ENCODE measurements at regions not wholly inside any gene's neighbourhood (a gene's known extent, or its start where the extent isn't known, plus 50 kb on each side); places are given as distances from the start of the nearest gene placed in this dataset.

DNA sequence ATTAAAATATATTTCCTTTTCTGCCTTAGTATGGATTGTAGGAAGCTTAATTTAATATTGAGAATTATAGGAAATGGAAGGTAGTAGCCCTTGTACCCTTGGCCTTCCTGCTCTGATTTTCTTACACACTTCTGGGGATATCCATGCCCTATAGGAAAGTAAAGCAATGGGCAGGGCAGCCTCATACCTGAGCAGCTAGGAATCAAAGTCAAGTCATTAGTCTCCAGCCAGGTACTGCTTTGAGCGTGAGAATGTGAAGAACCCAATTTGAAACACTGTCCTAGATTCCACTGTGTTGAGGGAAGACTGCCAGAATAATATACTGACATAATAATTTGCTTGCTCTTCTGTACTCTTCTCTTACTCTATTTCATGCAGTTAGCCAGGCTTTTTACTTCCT, 51.0 kb upstream of the L3MBTL3 start:
- no peak for DNase-seq (ENCODE audit: low read depth)
- no peaks in the 10 kb centered on the region for H3K27me3 ChIP-seq (ENCODE audit: control insufficient read depth, insufficient read depth, low read length)

DNA sequence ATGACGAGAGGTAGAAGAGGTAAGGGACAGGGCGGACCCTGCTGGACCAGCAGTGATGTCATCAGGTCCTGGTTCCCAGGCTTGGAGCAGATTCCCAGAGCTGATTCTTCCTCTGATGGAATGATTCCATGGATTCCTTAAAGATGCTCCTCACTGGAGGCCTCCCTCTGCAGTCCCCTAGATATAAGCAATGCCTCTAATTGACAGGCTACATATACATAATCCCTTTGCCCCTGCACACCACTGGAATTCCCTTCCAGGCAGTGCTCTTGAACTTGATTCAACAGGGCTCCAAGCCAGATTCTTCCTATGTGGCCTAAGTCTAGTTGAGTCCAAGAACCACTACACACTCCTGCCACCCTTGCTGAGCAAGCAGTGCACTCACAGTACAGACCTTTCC, 52.3 kb upstream of the L3MBTL3 start:
- no peak for DNase-seq (ENCODE audit: low read depth)
- no peak overlapping the region for H3K4me3 ChIP-seq (ENCODE audit: low read depth, low read length)
- H3K36me3 ChIP-seq (ENCODE audit: control insufficient read depth, insufficient read depth, low read length) = no peaks in the 10 kb centered on the region
- no peaks in the 10 kb centered on the region for H3K27me3 ChIP-seq (ENCODE audit: control insufficient read depth, insufficient read depth, low read length)
- TF ChIP-seq, protein P1, sequence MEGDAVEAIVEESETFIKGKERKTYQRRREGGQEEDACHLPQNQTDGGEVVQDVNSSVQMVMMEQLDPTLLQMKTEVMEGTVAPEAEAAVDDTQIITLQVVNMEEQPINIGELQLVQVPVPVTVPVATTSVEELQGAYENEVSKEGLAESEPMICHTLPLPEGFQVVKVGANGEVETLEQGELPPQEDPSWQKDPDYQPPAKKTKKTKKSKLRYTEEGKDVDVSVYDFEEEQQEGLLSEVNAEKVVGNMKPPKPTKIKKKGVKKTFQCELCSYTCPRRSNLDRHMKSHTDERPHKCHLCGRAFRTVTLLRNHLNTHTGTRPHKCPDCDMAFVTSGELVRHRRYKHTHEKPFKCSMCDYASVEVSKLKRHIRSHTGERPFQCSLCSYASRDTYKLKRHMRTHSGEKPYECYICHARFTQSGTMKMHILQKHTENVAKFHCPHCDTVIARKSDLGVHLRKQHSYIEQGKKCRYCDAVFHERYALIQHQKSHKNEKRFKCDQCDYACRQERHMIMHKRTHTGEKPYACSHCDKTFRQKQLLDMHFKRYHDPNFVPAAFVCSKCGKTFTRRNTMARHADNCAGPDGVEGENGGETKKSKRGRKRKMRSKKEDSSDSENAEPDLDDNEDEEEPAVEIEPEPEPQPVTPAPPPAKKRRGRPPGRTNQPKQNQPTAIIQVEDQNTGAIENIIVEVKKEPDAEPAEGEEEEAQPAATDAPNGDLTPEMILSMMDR (IDR thresholded peaks at IDR 0.05; ENCODE audit: insufficient read depth, low read length, poor library complexity, severe bottlenecking) = no peak

More for the DNA sequence above, 51.0 kb upstream of the L3MBTL3 start:
- Histone ChIP-seq H3K36me3 (ENCODE audit: control insufficient read depth, insufficient read depth, low read length) (no peaks in the 10 kb centered on the region), H3K4me3 (ENCODE audit: low read depth, low read length) (no peak overlapping the region)
- TF ChIP-seq, protein P1 (IDR thresholded peaks at IDR 0.05; ENCODE audit: insufficient read depth, low read length, poor library complexity, severe bottlenecking) = no peak

DNA sequence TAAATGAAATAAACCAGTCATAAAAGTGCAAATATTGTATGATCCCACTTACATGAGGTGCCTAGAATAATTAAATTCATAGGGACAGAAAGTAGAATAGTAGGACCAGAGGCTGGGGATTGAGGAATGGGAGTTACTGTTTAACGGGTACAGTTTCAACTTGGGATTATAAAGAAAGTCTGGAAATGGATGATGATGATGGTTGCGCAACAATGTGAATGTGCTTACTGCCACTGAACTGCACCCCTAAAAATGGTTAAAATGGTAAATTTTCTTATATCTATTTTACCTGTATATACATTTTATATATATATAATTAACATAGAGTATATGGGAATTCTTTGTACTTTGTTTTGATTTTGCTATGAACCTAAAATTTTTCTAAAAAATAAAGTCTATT, 53.3 kb upstream of the L3MBTL3 start:
- no peak for DNase-seq (ENCODE audit: low read depth)
- no peak overlapping the region for H3K4me3 ChIP-seq (ENCODE audit: low read depth, low read length)
- no peaks in the 10 kb centered on the region for H3K36me3 ChIP-seq (ENCODE audit: control insufficient read depth, insufficient read depth, low read length)
- no peaks in the 10 kb centered on the region for H3K27me3 ChIP-seq (ENCODE audit: control insufficient read depth, insufficient read depth, low read length)
- TF ChIP-seq, protein P1 (IDR thresholded peaks at IDR 0.05; ENCODE audit: insufficient read depth, low read length, poor library complexity, severe bottlenecking) = no peak

DNA sequence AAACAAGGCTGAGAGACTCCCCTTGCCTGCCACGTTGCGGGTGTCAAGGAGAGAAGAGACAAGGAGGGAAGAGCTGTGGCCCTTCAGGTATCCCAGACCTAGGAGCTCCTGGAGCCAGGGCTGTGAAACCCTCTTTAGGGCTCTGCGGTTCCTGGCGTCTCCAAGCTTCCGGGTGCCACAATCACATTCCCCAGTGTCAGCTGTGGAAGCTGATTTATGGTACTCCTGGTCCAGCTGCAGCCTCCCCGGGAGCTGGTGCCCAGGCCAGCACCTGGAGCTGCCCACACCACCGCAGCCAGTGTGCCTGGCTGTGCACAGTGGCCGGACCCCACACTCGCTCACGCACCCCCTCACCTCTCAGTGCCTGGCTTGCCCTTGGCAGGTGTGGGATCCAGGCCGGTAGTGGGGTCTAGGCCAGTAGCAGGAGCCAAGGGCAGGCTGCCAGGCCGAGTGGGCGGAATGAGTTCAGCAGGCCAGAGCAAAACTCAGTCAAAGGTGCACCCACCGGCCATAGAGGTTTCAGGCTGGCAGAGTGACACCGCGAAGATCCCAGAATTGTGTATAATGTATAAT, 58.9 kb upstream of the L3MBTL3 start:
- H3K27me3 ChIP-seq (ENCODE audit: control insufficient read depth, insufficient read depth, low read length) = no peaks in the 10 kb centered on the region
- no peak for DNase-seq (ENCODE audit: low read depth)
- no peak overlapping the region for H3K4me3 ChIP-seq (ENCODE audit: low read depth, low read length)
- TF ChIP-seq, protein P1 (IDR thresholded peaks at IDR 0.05; ENCODE audit: insufficient read depth, low read length, poor library complexity, severe bottlenecking) = no peak
- H3K36me3 ChIP-seq (ENCODE audit: control insufficient read depth, insufficient read depth, low read length) = no peaks in the 10 kb centered on the region

DNA sequence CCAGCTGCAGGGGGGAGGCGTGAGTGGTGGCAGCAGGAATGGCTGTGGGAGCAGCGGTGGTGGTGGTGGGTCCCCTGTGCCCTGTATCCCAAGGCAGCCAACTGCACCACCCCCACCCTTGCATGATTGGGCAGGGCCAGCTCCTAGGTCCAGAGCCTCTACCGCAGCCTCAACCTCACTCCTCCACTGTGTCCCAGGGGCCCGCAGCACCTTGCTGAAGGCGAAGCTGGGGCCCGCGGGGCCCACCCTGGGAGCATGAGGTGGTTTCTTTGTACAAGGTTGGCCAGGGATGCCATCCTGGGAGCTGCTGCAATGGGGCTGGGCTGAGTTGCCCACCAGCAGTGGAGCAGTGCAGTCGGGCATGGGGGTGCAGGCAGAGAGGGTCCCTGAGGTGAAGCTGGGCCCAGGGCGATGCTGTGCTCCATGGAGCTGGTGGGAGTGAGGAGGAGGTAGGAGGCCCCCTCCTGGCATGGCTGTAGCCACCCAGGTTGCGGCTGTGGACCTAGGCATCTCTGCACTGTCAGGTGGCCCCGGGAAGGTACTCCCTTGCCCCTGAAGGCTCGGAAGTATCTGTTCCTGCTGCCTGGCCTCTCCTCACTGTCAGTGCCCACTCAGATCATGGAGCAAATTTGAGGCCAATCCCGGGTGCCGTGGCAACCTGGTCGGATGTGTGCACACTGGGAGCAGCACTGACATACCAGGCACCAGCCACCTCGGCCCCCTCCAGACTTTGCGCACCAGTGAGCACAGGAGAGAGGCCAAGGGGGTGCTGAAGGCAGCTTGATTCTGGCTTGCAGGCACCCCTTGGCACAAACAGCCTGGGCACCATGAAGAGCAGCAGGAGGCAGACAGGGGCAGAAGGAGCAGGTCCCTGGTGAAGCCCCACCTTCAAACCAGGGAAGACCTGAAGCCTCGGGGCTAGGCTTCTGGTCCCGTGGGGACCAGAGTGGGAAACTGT, 60.2 kb upstream of the L3MBTL3 start:
- H3K27me3 ChIP-seq (ENCODE audit: control insufficient read depth, insufficient read depth, low read length) = no peaks in the 10 kb centered on the region
- TF ChIP-seq, protein P1 (IDR thresholded peaks at IDR 0.05; ENCODE audit: insufficient read depth, low read length, poor library complexity, severe bottlenecking) = no peak
- no peak overlapping the region for H3K4me3 ChIP-seq (ENCODE audit: low read depth, low read length)
- no peaks in the 10 kb centered on the region for H3K36me3 ChIP-seq (ENCODE audit: control insufficient read depth, insufficient read depth, low read length)
- no peak for DNase-seq (ENCODE audit: low read depth)

Data from kidney epithelial cell (primary cell).